ENCODE measurements at regions not wholly inside any gene's neighbourhood (a gene's known extent, or its start where the extent isn't known, plus 50 kb on each side); places are given as distances from the start of the nearest gene placed in this dataset.

DNA sequence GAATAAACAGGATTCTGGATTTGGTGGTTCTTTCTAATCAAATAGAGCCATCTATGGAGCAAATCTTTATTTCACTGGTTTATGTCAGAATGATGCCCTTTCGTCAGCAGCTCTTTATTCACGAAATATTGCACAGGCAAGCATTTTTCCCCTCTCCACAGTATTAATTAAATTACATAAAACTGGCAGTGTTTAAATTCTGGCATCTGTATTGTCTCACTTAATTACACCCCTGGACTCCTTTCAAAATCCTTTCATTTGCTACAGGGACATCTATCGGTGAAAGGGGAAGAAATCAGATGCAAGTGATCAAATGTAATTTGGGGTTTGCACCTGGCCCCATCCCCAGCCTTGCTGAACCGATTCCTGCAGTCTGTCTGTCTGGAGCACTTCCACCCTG lies 801.9 kb downstream of the QKI start:
- no peak for DNase-seq (ENCODE audit: low read depth in 3 of 3)

DNA sequence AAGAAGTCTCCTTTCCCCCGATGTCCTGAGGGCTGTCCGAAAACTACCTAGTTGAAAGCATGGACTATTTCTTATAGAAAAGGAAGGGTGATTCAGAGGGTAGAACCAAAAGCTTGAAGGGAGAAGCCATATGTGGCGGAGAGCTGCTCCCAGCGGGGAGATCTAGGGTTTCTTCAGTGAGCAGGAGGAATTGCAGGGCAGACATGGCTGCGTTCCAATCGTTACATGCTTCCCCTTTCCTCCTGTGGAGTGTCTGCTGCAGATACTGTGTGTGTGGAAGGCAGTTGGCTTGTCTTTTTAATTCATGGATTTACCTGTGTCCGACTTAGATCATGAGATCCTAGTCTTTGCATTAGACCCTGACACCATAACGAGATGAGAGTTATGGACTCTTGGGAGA lies 799.5 kb downstream of the QKI start:
- DNase-seq (ENCODE audit: low read depth in 3 of 3): no peak

DNA sequence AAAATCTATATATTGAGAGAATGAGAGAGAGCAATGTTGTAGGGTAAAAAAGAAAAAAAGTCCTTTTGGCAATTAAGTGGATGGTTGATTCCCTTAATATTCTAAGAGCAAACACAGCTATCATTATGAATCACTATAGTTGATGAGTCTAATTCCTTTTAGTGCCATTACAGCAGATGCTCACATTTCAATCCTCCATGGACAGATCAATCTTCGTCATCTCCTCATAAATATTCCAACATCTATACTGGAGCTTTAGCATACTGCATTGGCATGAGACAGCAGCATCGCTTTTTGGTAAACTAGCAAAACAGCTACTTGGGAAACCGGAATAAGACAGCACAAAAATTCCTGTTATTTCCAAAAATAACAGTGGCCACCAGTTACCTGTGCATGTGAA lies 796.7 kb downstream of the QKI start:
- no peak for DNase-seq (ENCODE audit: low read depth in 3 of 3)

GRCh38 chr6:164210783-164211182 lies 796.3 kb downstream of the QKI start:
- DNase-seq (ENCODE audit: low read depth in 3 of 3): no peak

DNA sequence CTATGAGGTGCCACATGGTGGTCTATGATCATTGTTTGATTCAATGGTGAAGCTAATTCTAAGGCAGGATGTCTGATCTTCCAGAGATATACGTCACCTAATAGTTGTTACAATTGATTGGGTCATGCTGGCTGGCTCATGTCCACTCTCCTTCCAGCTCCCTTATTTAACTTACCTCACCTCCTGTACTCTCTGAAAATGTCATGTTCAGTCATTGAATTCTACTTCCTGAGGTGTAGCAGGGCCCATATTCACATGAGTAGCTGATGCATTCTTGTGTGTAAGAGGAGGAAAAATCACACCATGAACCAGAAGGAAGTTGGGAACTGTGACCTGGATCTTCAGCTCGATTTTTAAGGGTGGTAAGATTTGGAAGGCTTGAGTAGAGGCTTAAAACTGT lies 795.8 kb downstream of the QKI start:
- no peak for DNase-seq (ENCODE audit: low read depth in 3 of 3)

GRCh38 chr6:164208371-164208770 lies 793.9 kb downstream of the QKI start:
- DNase-seq (ENCODE audit: low read depth in 3 of 3): no peak

DNA sequence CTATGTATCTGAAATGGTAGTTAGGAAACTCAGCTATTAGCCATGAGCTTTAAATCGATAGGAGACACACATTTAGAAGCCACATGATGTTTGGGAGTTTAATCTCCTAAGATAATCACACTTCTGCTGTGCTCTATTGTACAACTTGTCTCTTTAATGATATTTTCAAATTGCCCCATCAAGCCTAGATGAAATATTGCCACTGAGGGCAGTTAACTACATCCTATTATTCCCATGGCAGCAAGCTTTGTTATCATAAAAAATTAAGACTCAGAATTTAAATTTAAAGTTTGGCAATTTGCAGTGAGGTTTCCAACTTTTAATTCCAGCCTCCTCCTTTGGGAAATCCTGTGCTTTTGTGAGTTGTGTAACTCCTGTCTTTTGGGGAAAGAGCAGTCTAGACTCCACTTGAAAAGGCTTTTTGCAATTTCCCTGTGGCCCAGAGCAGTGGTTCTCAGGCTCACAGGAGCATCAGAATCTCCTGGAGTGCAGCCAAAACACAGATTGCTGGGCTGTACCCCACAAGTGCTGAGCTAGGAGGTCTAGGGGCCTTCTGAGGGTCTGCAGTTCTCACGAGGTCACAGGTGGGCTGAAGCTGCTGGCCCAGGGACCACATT lies 792.4 kb downstream of the QKI start:
- DNase-seq (ENCODE audit: low read depth in 3 of 3): no peak

DNA sequence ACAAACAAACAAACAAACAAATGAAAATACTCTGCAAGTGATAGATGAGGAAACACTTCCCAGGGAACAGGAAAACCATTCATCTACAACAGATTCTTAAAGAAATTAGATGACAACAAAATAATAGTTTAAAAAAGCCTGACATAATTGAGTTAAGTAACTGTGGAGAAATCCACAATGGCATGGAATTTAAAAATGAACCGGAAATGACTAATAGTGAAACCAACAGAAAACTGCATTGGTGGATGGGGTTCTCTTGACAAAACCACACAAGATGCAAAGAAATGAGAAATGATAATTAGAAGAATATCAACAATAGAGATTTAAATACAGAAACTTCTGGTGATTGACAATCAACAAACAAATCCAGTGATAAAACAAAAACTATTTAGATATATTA lies 785.6 kb downstream of the QKI start:
- DNase-seq (ENCODE audit: low read depth in 3 of 3): no peak

DNA sequence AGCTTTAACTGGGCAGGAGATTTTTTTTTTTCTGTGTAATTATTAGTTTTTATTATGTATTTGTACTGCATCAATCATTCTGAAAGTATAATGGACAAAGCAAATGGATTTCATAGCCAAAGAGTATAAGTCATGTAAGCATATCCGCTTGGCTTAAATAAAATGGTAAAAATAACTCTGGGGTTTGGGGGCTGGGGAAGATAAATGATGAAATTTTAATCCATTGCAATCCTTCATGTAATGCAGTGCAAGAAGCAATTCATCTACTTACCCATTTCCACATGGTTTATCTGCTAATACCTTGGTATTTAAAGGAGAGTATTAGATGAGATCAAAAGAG lies 781.4 kb downstream of the QKI start:
- DNase-seq (ENCODE audit: low read depth in 3 of 3): no peak

DNA sequence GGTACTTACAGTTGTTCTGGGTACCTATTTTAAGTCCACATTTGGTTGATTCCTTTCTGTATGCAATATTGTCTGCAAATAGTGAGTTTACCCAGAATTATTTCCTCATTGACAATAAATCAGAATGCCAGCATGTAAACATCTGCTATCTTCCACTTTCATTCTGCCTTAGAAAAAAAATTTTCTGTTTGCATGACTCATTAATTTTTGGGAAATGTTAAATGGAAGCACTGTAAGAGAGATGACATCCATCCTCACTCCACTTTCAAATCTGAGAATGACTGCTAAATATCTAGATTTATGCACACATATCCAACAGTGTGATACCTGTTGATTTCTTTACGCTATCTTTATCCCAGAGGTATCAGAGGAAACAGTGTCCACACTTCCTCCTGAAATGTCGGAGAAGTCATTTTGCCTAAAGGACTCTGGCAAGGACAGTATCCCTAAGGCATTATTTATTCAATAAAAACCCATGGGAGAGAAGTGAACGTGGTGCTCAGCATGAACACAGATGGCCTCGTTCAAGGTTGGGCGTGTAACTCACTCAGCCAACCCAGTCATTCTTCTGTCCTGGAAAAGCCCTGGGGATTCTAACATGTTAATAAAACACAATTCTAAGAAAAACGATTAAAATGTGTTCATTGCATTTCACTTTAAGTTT lies 780.9 kb downstream of the QKI start:
- DNase-seq (ENCODE audit: low read depth in 3 of 3): no peak

DNA sequence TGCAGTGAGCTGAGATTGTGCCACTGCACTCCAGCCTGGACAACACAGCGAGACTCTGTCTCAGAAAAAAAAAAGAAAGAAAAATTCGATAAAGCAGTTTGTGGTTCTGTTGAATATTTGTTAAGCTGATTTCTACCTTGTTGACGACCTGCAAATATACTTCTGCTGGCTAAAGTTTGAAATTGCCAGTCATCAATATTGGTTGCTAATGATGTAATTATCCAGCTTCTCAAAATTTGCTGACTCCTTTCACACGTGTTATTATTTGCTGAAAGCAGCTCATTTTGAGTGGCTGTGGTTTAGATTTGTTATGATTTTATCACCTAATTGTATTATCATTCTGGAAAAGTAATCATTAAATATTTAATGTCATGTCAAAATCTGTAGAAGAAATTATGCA lies 774.3 kb downstream of the QKI start:
- no peak for DNase-seq (ENCODE audit: low read depth in 3 of 3)

GRCh38 chr6:164185471-164185871 lies 771.0 kb downstream of the QKI start:
- DNase-seq (ENCODE audit: low read depth in 3 of 3): no peak

DNA sequence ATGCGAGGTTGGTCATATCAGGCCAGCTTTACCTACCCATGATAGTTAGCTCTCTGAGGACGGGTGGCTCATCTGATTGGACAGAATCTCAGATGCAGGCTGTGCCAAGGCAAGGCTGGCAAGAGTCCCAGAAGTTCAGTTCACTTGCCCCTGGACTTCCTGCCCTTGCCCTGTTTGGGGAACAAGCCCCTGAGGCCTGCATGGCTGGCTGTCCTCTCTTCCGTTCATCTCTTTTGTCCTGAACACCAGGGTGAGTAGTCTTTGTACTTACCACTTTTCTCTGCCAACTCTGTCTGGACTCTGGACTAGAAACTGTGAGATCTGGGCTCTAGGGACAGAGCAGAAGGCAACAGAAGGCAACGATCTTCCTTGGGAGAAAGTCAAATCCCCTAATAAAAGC lies 769.9 kb downstream of the QKI start:
- DNase-seq (ENCODE audit: low read depth in 3 of 3): no peak

DNA sequence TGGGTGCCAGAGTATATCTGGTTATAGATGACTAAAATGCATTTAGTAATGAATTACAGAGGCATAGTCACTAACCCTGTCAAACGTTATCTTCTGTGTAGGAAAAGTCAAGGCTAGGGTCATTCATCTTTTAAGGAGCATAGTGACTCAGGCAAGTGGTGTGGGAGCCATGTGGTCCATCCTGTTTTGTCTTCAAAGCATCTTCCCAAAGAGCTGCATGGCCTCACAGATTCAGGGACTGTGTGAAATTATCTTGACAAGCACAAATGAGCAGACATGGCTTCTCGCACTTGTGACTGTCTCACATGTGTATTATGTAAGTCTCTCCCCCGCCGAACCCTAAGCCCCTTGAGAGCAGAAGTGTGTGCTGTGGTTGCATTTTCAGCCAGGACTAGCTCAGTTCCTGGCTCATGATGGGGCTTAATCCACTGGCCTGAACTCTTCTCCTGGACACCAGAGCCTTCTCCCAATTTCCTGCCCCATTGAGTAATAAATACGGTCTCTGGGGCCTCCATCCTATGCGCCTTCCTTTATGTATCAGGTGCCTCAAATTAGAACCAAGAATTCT lies 769.1 kb downstream of the QKI start:
- no peak for DNase-seq (ENCODE audit: low read depth in 3 of 3)

- DNase-seq (ENCODE audit: low read depth in 3 of 3): no peak
Observed at GRCh38 chr6:164178679-164179332, 764.3 kb downstream of the QKI start.

GRCh38 chr6:164169355-164169754 lies 754.8 kb downstream of the QKI start:
- no peak for DNase-seq (ENCODE audit: low read depth in 3 of 3)

- no peak for DNase-seq (ENCODE audit: low read depth in 3 of 3)
Observed at GRCh38 chr6:164168595-164168994, 754.1 kb downstream of the QKI start.

- no peak for DNase-seq (ENCODE audit: low read depth in 3 of 3)
Observed at GRCh38 chr6:164167873-164168405, 753.4 kb downstream of the QKI start.

GRCh38 chr6:164166996-164167395 lies 752.5 kb downstream of the QKI start:
- DNase-seq (ENCODE audit: low read depth in 3 of 3): no peak

DNA sequence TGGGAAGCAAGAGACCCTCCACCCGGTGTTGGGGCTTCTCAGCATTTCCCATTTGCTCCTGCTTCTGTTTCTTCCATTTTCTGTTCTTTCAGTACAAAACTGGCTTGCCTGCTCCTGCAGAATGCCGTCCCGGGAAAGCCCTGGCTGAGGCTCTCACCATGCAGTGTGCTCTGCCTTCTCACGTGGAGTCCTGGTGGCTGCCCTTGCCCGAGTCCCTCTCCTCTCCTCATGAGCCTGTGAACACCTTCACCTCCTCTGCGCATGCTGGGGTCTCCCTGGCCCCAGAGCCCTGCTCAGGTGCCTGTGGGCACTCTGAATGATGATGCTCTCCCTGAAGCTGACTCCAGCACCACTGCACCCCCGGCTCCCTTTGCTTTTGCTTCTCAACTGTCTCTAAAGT lies 752.0 kb downstream of the QKI start:
- no peak for DNase-seq (ENCODE audit: low read depth in 3 of 3)

DNA sequence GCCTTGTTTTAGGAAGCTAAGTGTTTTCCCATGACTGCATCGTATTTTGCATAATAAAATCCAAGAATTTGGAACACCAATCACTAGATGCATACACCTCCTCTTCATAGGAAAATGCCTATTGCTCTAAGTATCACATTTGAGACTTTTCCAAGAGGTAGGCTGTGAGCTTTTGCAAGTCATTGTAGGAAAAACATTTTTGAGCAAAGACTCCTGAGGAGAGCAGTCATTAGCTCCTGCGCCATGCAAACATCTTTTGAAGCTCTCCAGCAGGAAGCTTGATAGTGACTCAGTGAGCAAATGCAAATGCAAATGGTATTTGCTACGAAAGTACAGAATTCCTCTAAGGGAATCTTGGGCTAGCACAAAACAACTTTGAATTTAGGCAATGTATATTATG lies 750.4 kb downstream of the QKI start:
- no peak for DNase-seq (ENCODE audit: low read depth in 3 of 3)

GRCh38 chr6:164163239-164163638 lies 748.7 kb downstream of the QKI start:
- no peak for DNase-seq (ENCODE audit: low read depth in 3 of 3)

DNA sequence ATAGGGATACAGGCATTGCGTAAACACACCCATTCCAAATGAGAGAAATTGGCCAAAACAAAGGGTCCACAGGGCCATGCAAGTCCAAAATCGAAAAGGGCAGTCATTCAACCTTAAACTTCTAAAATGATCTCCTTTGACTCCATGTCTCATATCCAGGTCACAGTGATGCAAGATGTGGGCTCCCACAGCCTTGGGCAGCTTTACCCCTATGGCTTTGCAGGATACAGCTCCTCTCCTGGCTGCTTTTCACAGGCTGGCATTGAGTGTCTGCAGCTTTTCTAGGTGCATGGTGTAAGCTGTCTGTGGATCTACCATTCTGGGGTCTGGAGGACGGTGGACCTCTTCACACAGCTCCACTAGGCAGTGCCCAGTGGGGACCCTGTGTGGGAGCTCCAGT lies 744.5 kb downstream of the QKI start:
- no peak for DNase-seq (ENCODE audit: low read depth in 3 of 3)
